NCI-H1105 treated with DMSO at 0.1 percent for 48 hours (cell line): ENCODE measurements at regions not wholly inside any gene's neighbourhood (a gene's known extent, or its start where the extent isn't known, plus 50 kb on each side); places are given as distances from the start of the nearest gene placed in this dataset.

ENCODE experiments used
- DNase-seq: peaks from one replicate; lab custom pipeline; 2025; lab: John Stamatoyannopoulos, UW

GRCh38 chr6:154885214-154885613, 109.9 kb upstream of the TIAM2 start:
- DNase-seq, result no peak

DNA sequence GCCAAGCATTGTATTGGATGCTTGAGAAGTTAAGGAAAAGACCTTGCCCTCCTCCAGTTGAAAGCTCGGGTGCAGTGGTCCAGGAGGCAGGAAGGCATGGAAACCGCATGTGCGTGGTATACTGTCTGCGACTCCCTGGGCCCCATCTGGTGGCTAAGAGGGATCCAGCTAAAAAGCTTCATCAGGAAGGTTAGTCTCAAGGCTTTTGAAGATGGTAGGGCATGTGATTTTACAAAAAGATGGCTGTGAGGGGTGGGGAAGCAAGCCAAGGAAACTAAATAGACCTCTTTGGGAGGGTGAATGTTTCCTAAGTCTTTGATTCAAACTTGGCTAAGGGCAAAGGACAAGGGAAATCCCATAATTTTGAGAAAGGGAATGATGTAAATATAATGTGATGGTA, 109.1 kb upstream of the TIAM2 start:
- DNase-seq, result no peak

GRCh38 chr6:154886471-154886870, 108.6 kb upstream of the TIAM2 start:
- no peak for DNase-seq

GRCh38 chr6:154887051-154887450, 108.1 kb upstream of the TIAM2 start:
- DNase-seq, result no peak

DNA sequence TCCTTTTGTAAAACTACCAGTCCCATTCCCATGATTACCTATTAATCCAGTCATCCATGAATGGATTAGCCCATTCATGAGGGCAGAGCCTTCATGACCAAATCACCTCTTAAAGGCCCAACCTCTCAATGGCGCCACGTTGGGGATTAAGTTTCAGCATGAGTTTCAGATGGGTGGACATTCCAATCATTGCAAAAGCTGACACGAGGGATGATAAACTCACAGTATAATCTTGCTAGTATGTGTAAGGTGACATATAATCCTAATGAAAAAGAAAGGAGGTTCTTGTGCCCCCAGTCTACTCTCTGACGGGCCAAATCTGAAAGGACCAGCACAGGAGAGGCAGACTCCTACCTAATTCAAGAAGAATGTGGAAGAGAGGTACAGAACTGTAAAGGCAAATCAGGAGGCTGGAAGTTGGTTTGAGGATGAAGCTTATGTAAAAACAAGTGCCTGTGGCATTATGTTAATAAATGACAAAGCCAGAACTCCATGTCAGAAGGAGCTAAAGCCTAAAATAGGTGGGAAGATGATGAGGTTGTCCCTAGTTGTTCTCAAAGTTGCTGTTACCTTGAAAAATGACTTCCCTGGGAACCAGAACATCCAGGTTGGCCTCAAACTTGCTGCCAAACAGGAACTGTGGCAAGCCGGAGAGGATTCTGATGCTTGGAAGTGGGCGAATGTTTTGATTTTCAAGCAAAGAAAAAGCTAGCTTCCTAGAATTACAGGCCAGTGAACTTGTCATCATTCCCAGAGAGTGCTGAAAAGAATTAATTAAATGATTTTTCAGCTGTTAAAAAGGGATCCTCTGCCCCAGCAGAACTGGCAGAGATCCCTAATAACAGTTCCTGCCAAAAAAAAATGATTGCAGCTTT, 106.5 kb upstream of the TIAM2 start:
- no peak for DNase-seq

GRCh38 chr6:154890874-154891273, 104.2 kb upstream of the TIAM2 start:
- DNase-seq, result no peak

- no peak for DNase-seq
Measured at GRCh38 chr6:154891901-154892300, 103.2 kb upstream of the TIAM2 start.

- no peak for DNase-seq
Measured at GRCh38 chr6:154893917-154894316, 101.2 kb upstream of the TIAM2 start.

DNA sequence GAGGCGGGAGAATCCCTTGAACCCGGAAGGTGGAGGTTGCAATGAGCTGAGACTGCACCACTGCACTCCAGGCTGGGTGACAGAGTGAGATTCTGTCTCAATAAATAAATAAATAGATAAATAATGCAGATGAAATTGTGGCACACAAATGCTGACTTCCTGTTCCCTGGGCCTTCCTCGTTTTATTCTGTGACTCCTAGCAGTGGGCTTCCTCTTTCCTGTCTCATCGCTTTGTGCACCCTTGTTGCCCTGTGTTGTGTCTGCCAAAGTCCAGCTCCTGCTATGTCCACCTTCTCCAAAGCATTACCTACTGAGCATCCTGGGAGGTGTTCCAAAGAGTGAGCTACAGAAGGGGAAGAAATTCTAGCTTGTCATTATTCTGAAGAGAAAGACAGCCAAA, 100.2 kb upstream of the TIAM2 start:
- DNase-seq, result no peak

- no peak for DNase-seq
Measured at GRCh38 chr6:154895841-154896240, 99.3 kb upstream of the TIAM2 start.

GRCh38 chr6:154898821-154899220, 96.3 kb upstream of the TIAM2 start:
- DNase-seq, result no peak

GRCh38 chr6:154899824-154900463, 95.2 kb upstream of the TIAM2 start:
- no peak for DNase-seq

DNA sequence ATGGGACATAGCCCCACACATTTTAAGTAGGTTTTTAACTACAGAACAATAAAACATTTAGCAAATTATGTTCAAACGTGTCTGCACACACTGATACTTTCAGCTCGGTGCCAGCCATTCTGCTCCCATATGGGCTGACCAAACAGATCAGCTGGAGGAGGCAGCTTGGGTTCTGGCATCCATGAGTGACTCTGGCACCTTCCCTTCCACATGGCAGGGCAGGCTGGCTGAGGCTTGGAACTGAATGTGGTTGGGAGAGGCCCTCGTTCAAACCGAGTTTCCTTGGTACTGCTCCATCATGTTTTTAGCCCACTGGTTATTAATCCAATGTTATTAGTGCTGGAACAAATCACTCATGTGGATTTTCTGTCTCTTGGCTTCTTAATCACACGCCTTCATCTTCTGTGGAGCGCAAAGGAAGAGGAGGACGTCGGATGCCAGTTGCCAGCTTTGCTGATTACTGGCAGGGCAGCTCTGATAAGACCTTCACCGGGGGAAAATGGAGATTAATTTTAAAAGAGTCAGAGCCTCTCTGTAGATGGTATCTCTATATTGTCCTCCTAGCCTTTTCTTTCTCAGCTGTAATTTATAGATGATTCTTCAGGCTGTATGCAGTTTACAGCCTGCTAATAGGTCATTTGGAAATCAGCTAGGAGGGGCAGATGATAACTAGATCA, 93.1 kb upstream of the TIAM2 start:
- DNase-seq, result no peak

DNA sequence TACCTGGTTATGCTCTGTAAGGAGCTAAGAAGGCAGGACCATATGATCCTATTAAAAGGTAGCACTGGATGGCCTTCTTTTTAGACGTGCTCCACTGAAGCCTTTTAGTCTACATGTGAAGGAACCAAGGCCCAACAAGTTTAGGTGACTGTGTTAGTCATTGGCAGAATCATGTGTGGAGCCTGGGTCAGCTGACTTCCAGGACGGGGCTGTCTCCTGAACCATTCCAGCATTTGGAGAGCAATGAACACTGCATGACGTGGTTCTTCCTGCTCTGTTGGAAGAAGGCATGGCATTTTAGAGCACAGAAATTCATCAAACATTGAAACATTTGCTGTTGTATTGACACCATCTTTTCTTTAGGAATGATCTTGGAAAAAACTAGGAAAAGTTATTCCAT, 87.8 kb upstream of the TIAM2 start:
- DNase-seq, result no peak

- no peak for DNase-seq
Measured at GRCh38 chr6:154908723-154909122, 86.4 kb upstream of the TIAM2 start.

DNA sequence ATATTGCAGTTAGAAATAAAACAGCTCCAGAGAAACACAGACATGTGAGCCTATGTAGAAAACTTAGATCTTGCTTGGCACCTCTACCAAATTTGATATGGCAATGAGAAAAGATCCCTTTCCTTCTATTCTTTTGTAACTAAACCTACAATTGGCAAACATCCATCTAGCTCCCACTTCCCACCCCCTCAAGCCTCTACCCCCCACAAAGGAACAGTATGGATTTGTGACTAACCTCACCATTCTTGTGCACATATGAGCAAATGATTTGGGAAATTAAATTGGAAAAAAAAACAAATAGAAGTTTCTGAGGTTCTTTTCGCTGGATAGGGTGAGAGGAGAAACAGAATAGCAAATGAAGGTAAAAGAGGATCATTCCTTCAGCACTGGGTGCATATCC, 85.8 kb upstream of the TIAM2 start:
- no peak for DNase-seq

- no peak for DNase-seq
Measured at GRCh38 chr6:154909821-154910220, 85.3 kb upstream of the TIAM2 start.

- no peak for DNase-seq
Measured at GRCh38 chr6:154914288-154914687, 80.8 kb upstream of the TIAM2 start.

GRCh38 chr6:154916857-154917256, 78.3 kb upstream of the TIAM2 start:
- DNase-seq, result no peak

GRCh38 chr6:154917941-154918340, 77.2 kb upstream of the TIAM2 start:
- no peak for DNase-seq

GRCh38 chr6:154919806-154920205, 75.3 kb upstream of the TIAM2 start:
- DNase-seq, result no peak

- DNase-seq, result no peak
Measured at GRCh38 chr6:154920495-154921200, 74.5 kb upstream of the TIAM2 start.
